CD14-positive monocyte (primary cell): ENCODE measurements at regions not wholly inside any gene's neighbourhood (a gene's known extent, or its start where the extent isn't known, plus 50 kb on each side); places are given as distances from the start of the nearest gene placed in this dataset.

ENCODE experiments used
- DNase-seq, 3 donors: peaks; one replicate each; pipeline ENCODE4 v3.0.0-alpha.2; 2011 to 2022
- H2AFZ ChIP-seq: 2 replicates; pipeline ENCODE4 v1.6.0; 2012; ENCODE audit warnings: mild to moderate bottlenecking, low read depth, low read length, inconsistent platforms; ENCODE audit not compliant: insufficient read depth, poor library complexity, severe bottlenecking
- H3K27ac ChIP-seq, 2 donors: 1 replicate in 1 of 2; 2 replicates in 1 of 2; pipeline ENCODE4 v1.5.1; 2012 to 2013; ENCODE audit warnings: low read length in 2 of 2, control low read depth in 1 of 2, inconsistent platforms in 1 of 2, low read depth in 1 of 2, mild to moderate bottlenecking in 1 of 2
- H3K27me3 ChIP-seq, 2 donors: one replicate each; pipeline versions ENCODE4 v1.6.0 to v1.6.1; 2011 to 2013; ENCODE audit warnings: low read length in 2 of 2; ENCODE audit not compliant: control insufficient read depth in 2 of 2, insufficient read depth in 2 of 2
- H3K36me3 ChIP-seq, 2 donors: replicated peaks in 1 of 2; 1 replicate in 1 of 2; 2 replicates in 1 of 2; pipeline versions ENCODE4 v1.5.1 to v1.6.1; 2012 to 2013; ENCODE audit warnings: low read length in 2 of 2, control low read depth in 1 of 2, inconsistent platforms in 1 of 2, mild to moderate bottlenecking in 1 of 2; ENCODE audit not compliant: insufficient read depth in 2 of 2, control insufficient read depth in 1 of 2
- H3K4me1 ChIP-seq, 2 donors: 1 replicate in 1 of 2; 2 replicates in 1 of 2; pipeline versions ENCODE4 v1.5.1 to v1.6.1; 2012 to 2013; ENCODE audit warnings: low read length in 2 of 2, control low read depth in 1 of 2, inconsistent platforms in 1 of 2, mild to moderate bottlenecking in 1 of 2, moderate library complexity in 1 of 2; ENCODE audit not compliant: insufficient read depth in 2 of 2, control insufficient read depth in 1 of 2
- H3K4me2 ChIP-seq: replicated peaks from 2 replicates; pipeline ENCODE3; 2012; ENCODE audit warnings: low read length, moderate library complexity, mild to moderate bottlenecking; ENCODE audit not compliant: poor library complexity, severe bottlenecking; ENCODE audit errors: extremely low read depth
- H3K4me3 ChIP-seq, 3 experiments: fragments of 200-600 bp in 1 of 3; sonication (generic) in 1 of 3; replicated peaks in 1 of 3; 1 replicate in 2 of 3; 2 replicates in 1 of 3; pipeline ENCODE4 v1.5.1; 2011 to 2013; ENCODE audit warnings: low read length in 3 of 3, mild to moderate bottlenecking in 3 of 3, control low read depth in 2 of 3, low read depth in 2 of 3, inconsistent platforms in 1 of 3, moderate library complexity in 1 of 3
- H3K79me2 ChIP-seq: 2 replicates; pipeline ENCODE4 v1.6.0; 2012; ENCODE audit warnings: mild to moderate bottlenecking, control low read depth, inconsistent platforms, low read length, moderate library complexity; ENCODE audit not compliant: insufficient read depth
- H3K9ac ChIP-seq: 2 replicates; pipeline ENCODE4 v1.6.0; 2017; ENCODE audit warnings: low read length, mild to moderate bottlenecking; ENCODE audit not compliant: insufficient read depth, poor library complexity, severe bottlenecking
- H3K9me3 ChIP-seq, 2 donors: replicated peaks in 1 of 2; 1 replicate in 1 of 2; 2 replicates in 1 of 2; pipeline versions ENCODE4 v1.5.1 to v1.6.1; 2012 to 2013; ENCODE audit warnings: low read length in 2 of 2, control low read depth in 1 of 2; ENCODE audit not compliant: control insufficient read depth in 1 of 2, insufficient read depth in 1 of 2
- H4K20me1 ChIP-seq: 2 replicates; pipeline ENCODE4 v1.6.0; 2012; ENCODE audit warnings: mild to moderate bottlenecking, low read length, control low read depth, moderate library complexity; ENCODE audit not compliant: insufficient read depth
- H3K27ac Mint-ChIP-seq, 7 donors: one replicate each; pipeline ENCODE4 v1.8.0; 2020; ENCODE audit warnings: mild to moderate bottlenecking in 7 of 7, mixed read lengths in 7 of 7, moderate library complexity in 6 of 7, inconsistent platforms in 2 of 7
- H3K27me3 Mint-ChIP-seq, 3 donors: one replicate each; pipeline ENCODE4 v1.8.0; 2021 to 2022; ENCODE audit warnings: low read depth in 3 of 3, mild to moderate bottlenecking in 3 of 3, mixed read lengths in 3 of 3, moderate library complexity in 3 of 3, inconsistent platforms in 1 of 3
- H3K36me3 Mint-ChIP-seq, 2 donors: one replicate each; pipeline ENCODE4 v1.8.0; 2020; ENCODE audit warnings: mixed read lengths in 2 of 2, inconsistent platforms in 1 of 2, mild to moderate bottlenecking in 1 of 2
- H3K4me1 Mint-ChIP-seq: one replicate; pipeline ENCODE4 v1.8.0; 2020; ENCODE audit warnings: mild to moderate bottlenecking, mixed read lengths
- H3K4me3 Mint-ChIP-seq, 2 donors: one replicate each; pipeline ENCODE4 v1.8.0; 2020; ENCODE audit warnings: mild to moderate bottlenecking in 2 of 2, mixed read lengths in 2 of 2, moderate library complexity in 1 of 2
- H3K9me3 Mint-ChIP-seq, 7 donors: one replicate each; pipeline ENCODE4 v1.8.0; 2020 to 2022; ENCODE audit warnings: mixed read lengths in 7 of 7, mild to moderate bottlenecking in 6 of 7, moderate library complexity in 6 of 7, inconsistent platforms in 2 of 7
- CTCF ChIP-seq: fragments of 200-600 bp; IDR thresholded peaks from one replicate; pipeline ENCODE4 v1.8.0; 2022; ENCODE audit warnings: antibody characterized with exemption, mild to moderate bottlenecking
- WGBS: methylation state at CpG from one replicate; pipeline ENCODE4 v1.1.5; 2013; ENCODE audit warnings: missing lambda C conversion rate; ENCODE audit not compliant: insufficient coverage; 5-methylcytosine and 5-hydroxymethylcytosine counted together
- intact Hi-C, 2 donors: fragments of 100-400 bp; cut with micrococcal nuclease; formaldehyde crosslinking; loops; one replicate each; pipeline versions ENCODE4 v1.15.0 to v1.15.1; 2023

DNA sequence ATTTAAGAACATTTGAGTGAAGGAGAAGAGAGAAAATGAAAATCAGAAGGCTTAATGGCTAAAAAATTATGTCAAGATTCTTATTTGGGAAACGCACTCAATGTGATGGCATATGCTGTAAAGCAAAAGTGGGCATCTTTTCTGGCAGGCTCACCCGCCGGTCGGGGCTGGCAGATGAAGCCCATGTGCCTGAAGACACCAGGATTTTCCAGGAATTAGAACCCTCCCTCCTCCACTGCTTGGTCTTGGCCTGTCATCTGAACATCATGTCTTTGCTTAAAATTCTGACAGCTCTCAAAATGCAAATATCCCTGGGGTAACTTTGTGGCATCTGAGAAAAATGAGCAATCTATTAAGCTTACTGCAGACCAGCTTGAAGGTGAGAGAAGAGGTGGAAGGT, 337.9 kb downstream of the IRX1 start:
- Histone ChIP-seq H3K27ac (no peak overlapping the region), H3K9me3 (peaks cover 0 to 7% of the 10 kb centered on the region in 2 donors), H3K4me3 (no peak overlapping the region), H3K4me2 (no peak overlapping the region), H3K27me3 (no peaks in the 10 kb centered on the region), H3K79me2 (no peaks in the 10 kb centered on the region), H4K20me1 (no peaks in the 10 kb centered on the region), H2AFZ (no peak overlapping the region), H3K36me3 (no peaks in the 10 kb centered on the region), H3K9ac (no peak overlapping the region), H3K4me1 (no peaks in the 10 kb centered on the region)
- intact Hi-C loops = no loop called here
- Mint-ChIP-seq H3K9me3 (peaks cover 2 to 13% (median 4%) of the 10 kb centered on the region in 7 donors), H3K27ac (no peak overlapping the region), H3K36me3 (no peaks in the 10 kb centered on the region), H3K4me1 (no peaks in the 10 kb centered on the region), H3K4me3 (no peak overlapping the region), H3K27me3 (peaks cover 0 to 2% (median 0%) of the 10 kb centered on the region in 3 donors)
- TF ChIP-seq CTCF = no peak
- WGBS = 88% methylated on average over 4 of the region's 4 CpGs
- no peak for DNase-seq

- Mint-ChIP-seq H3K4me3 (no peak overlapping the region), H3K4me1 (no peaks in the 10 kb centered on the region), H3K36me3 (no peaks in the 10 kb centered on the region), H3K27me3 (peaks cover 0 to 2% (median 0%) of the 10 kb centered on the region in 3 donors), H3K9me3 (peaks cover 2 to 13% (median 4%) of the 10 kb centered on the region in 7 donors), H3K27ac (no peak overlapping the region)
- intact Hi-C loops = no loop called here
- no peak overlapping the region for H3K9ac ChIP-seq
- no peaks in the 10 kb centered on the region for H3K4me1 ChIP-seq
- no peaks in the 10 kb centered on the region for H3K27me3 ChIP-seq
- no peaks in the 10 kb centered on the region for H4K20me1 ChIP-seq
- no peak for TF ChIP-seq CTCF
- no peak overlapping the region for H3K4me2 ChIP-seq
- H3K79me2 ChIP-seq = no peaks in the 10 kb centered on the region
- WGBS = no CpG with 5 or more reads among the region's 2 CpGs
- peaks cover 0 to 7% of the 10 kb centered on the region in 2 donors for H3K9me3 ChIP-seq
- H3K27ac ChIP-seq = no peak overlapping the region
- no peaks in the 10 kb centered on the region for H3K36me3 ChIP-seq
- no peak for DNase-seq
- no peak overlapping the region for H3K4me3 ChIP-seq
- H2AFZ ChIP-seq = no peak overlapping the region
Measured at GRCh38 chr5:3933966-3934365, 338.3 kb downstream of the IRX1 start.
